ENCODE measurements at regions not wholly inside any gene's neighbourhood (a gene's known extent, or its start where the extent isn't known, plus 50 kb on each side); places are given as distances from the start of the nearest gene placed in this dataset.

- POLR2A ChIA-PET, result no interaction called here
- no peaks in the 10 kb centered on the region for H3K9me3 ChIP-seq (ENCODE audit: low read length)
- no peaks in the 10 kb centered on the region for H3K4me1 ChIP-seq (ENCODE audit: insufficient read depth, low read length, poor library complexity, severe bottlenecking)
- H3K79me2 ChIP-seq (ENCODE audit: insufficient read depth, low read depth, low read length), result no peaks in the 10 kb centered on the region
- H3K9me2 ChIP-seq (ENCODE audit: insufficient read depth, low read length), result no peaks in the 10 kb centered on the region
- H4K20me1 ChIP-seq (ENCODE audit: insufficient read depth, low read length), result no peaks in the 10 kb centered on the region
- H2AFZ ChIP-seq (ENCODE audit: low read length), result no peak overlapping the region
- no peak overlapping the region for H3K4me2 ChIP-seq (ENCODE audit: low read length)
- H3K4me3 ChIP-seq (ENCODE audit: low read depth, low read length, poor library complexity, severe bottlenecking), result no peak overlapping the region
- intact Hi-C loops (cut with micrococcal nuclease; ENCODE audit: unreplicated experiment), result no loop called here
- no TSS peak for BruUV-seq (replicated peaks)
- no peak overlapping the region for H3K27ac ChIP-seq (ENCODE audit: low read depth, low read length, poor library complexity, severe bottlenecking)
- TF ChIP-seq CTCF (conservative IDR thresholded peaks at IDR 0.05; ENCODE audit: low read length), result no peak
- no peak for TF ChIP-seq EZH2phosphoT487 (IDR thresholded peaks at IDR 0.05; ENCODE audit: borderline replicate concordance, low read depth, low read length)
- CTCF ChIA-PET (ENCODE audit: unreplicated experiment), result no interaction called here
- no peaks in the 10 kb centered on the region for H3K36me3 ChIP-seq (ENCODE audit: insufficient read depth, low read length)
- no peak for DNase-seq (ENCODE audit: low spot score)
Observed at GRCh38 chr1:55720261-55720660, 505.1 kb upstream of the USP24 start.

- Histone ChIP-seq H3K27ac (ENCODE audit: low read depth, low read length, poor library complexity, severe bottlenecking) (no peak overlapping the region), H3K4me2 (ENCODE audit: low read length) (no peak overlapping the region), H3K4me3 (ENCODE audit: low read depth, low read length, poor library complexity, severe bottlenecking) (no peak overlapping the region), H3K79me2 (ENCODE audit: insufficient read depth, low read depth, low read length) (no peaks in the 10 kb centered on the region), H4K20me1 (ENCODE audit: insufficient read depth, low read length) (no peaks in the 10 kb centered on the region), H3K4me1 (ENCODE audit: insufficient read depth, low read length, poor library complexity, severe bottlenecking) (no peaks in the 10 kb centered on the region), H3K36me3 (ENCODE audit: insufficient read depth, low read length) (no peaks in the 10 kb centered on the region), H3K9me3 (ENCODE audit: low read length) (no peaks in the 10 kb centered on the region), H3K9me2 (ENCODE audit: insufficient read depth, low read length) (no peaks in the 10 kb centered on the region), H2AFZ (ENCODE audit: low read length) (no peak overlapping the region)
- TF ChIP-seq CTCF (conservative IDR thresholded peaks at IDR 0.05; ENCODE audit: low read length) (no peak), EZH2phosphoT487 (IDR thresholded peaks at IDR 0.05; ENCODE audit: borderline replicate concordance, low read depth, low read length) (no peak)
- no peak for DNase-seq (ENCODE audit: low spot score)
- CTCF ChIA-PET (ENCODE audit: unreplicated experiment), result no interaction called here
- POLR2A ChIA-PET, result no interaction called here
- no TSS peak for BruUV-seq (replicated peaks)
- intact Hi-C loops (cut with micrococcal nuclease; ENCODE audit: unreplicated experiment), result loop anchor here (5.0 kb wide), 1 partner anchor 328 kb away; no protein-coding TSS in a partner anchor
Observed at GRCh38 chr1:55718758-55719671, 503.9 kb upstream of the USP24 start.

GRCh38 chr1:55717111-55717510, 501.9 kb upstream of the USP24 start:
- Histone ChIP-seq H3K9me2 (ENCODE audit: insufficient read depth, low read length) (no peaks in the 10 kb centered on the region), H3K4me3 (ENCODE audit: low read depth, low read length, poor library complexity, severe bottlenecking) (no peak overlapping the region), H3K36me3 (ENCODE audit: insufficient read depth, low read length) (no peaks in the 10 kb centered on the region), H3K79me2 (ENCODE audit: insufficient read depth, low read depth, low read length) (no peaks in the 10 kb centered on the region), H2AFZ (ENCODE audit: low read length) (no peak overlapping the region), H3K27ac (ENCODE audit: low read depth, low read length, poor library complexity, severe bottlenecking) (no peak overlapping the region), H4K20me1 (ENCODE audit: insufficient read depth, low read length) (no peaks in the 10 kb centered on the region), H3K9me3 (ENCODE audit: low read length) (no peaks in the 10 kb centered on the region), H3K4me2 (ENCODE audit: low read length) (no peak overlapping the region), H3K4me1 (ENCODE audit: insufficient read depth, low read length, poor library complexity, severe bottlenecking) (no peaks in the 10 kb centered on the region)
- intact Hi-C loops (cut with micrococcal nuclease; ENCODE audit: unreplicated experiment), result loop anchor here (5.0 kb wide), 1 partner anchor 330 kb away; no protein-coding TSS in a partner anchor
- no peak for TF ChIP-seq CTCF (conservative IDR thresholded peaks at IDR 0.05; ENCODE audit: low read length)
- TF ChIP-seq EZH2phosphoT487 (IDR thresholded peaks at IDR 0.05; ENCODE audit: borderline replicate concordance, low read depth, low read length), result no peak
- CTCF ChIA-PET (ENCODE audit: unreplicated experiment), result no interaction called here
- no peak for DNase-seq (ENCODE audit: low spot score)
- no TSS peak for BruUV-seq (replicated peaks)
- POLR2A ChIA-PET, result no interaction called here
